ENCODE measurements at regions not wholly inside any gene's neighbourhood (a gene's known extent, or its start where the extent isn't known, plus 50 kb on each side); places are given as distances from the start of the nearest gene placed in this dataset.

- Histone ChIP-seq H3K27ac (replicated peaks) (no peak overlapping the region), H3K4me3 (replicated peaks; ENCODE audit: insufficient read depth, low read length) (no peak overlapping the region), H3K27me3 (ENCODE audit: insufficient read depth, poor library complexity, severe bottlenecking) (no peaks in the 10 kb centered on the region)
- DNase-seq (ENCODE audit: low read depth in 1 of 2, low spot score in 1 of 2) = no peak
- TF ChIP-seq SPI1 (IDR thresholded peaks at IDR 0.05; ENCODE audit: borderline replicate concordance, low read depth) = no peak
- TF ChIP-seq CTCF (IDR thresholded peaks at IDR 0.05; ENCODE audit: insufficient read depth, low read length) = no peak
- TF ChIP-seq GABPA (IDR thresholded peaks at IDR 0.05; ENCODE audit: low read depth) = no peak
- no peak for TF ChIP-seq POLR2AphosphoS5 (IDR thresholded peaks at IDR 0.05; ENCODE audit: low read depth)
- no peak for TF ChIP-seq REST (IDR thresholded peaks at IDR 0.05; ENCODE audit: insufficient replicate concordance, low read depth)
Measured at GRCh38 chr6:113707194-113707593, 150.0 kb upstream of the MARCKS start.

GRCh38 chr6:113709936-113710509 lies 147.1 kb upstream of the MARCKS start:
- TF ChIP-seq GABPA (IDR thresholded peaks at IDR 0.05; ENCODE audit: low read depth) = no peak
- TF ChIP-seq SPI1 (IDR thresholded peaks at IDR 0.05; ENCODE audit: borderline replicate concordance, low read depth) = no peak
- no peak for TF ChIP-seq CTCF (IDR thresholded peaks at IDR 0.05; ENCODE audit: insufficient read depth, low read length)
- TF ChIP-seq REST (IDR thresholded peaks at IDR 0.05; ENCODE audit: insufficient replicate concordance, low read depth) = no peak
- TF ChIP-seq POLR2AphosphoS5 (IDR thresholded peaks at IDR 0.05; ENCODE audit: low read depth) = no peak
- DNase-seq (ENCODE audit: low read depth in 1 of 2, low spot score in 1 of 2) = no peak
- H3K27me3 ChIP-seq (ENCODE audit: insufficient read depth, poor library complexity, severe bottlenecking) = no peaks in the 10 kb centered on the region
- no peak overlapping the region for H3K4me3 ChIP-seq (replicated peaks; ENCODE audit: insufficient read depth, low read length)
- no peak overlapping the region for H3K27ac ChIP-seq (replicated peaks)

- H3K4me3 ChIP-seq (replicated peaks; ENCODE audit: insufficient read depth, low read length) = no peak overlapping the region
- TF ChIP-seq CTCF (IDR thresholded peaks at IDR 0.05; ENCODE audit: insufficient read depth, low read length) (no peak), GABPA (IDR thresholded peaks at IDR 0.05; ENCODE audit: low read depth) (no peak), SPI1 (IDR thresholded peaks at IDR 0.05; ENCODE audit: borderline replicate concordance, low read depth) (no peak), REST (IDR thresholded peaks at IDR 0.05; ENCODE audit: insufficient replicate concordance, low read depth) (no peak), POLR2AphosphoS5 (IDR thresholded peaks at IDR 0.05; ENCODE audit: low read depth) (no peak)
Measured at GRCh38 chr6:113713665-113714064, 143.5 kb upstream of the MARCKS start.

More at GRCh38 chr6:113713665-113714064, 143.5 kb upstream of the MARCKS start:
- Histone ChIP-seq H3K27me3 (ENCODE audit: insufficient read depth, poor library complexity, severe bottlenecking) (no peaks in the 10 kb centered on the region), H3K27ac (replicated peaks) (no peak overlapping the region)
- DNase-seq (ENCODE audit: low read depth in 1 of 2, low spot score in 1 of 2) = no peak
